Gastrocnemius medialis (tissue), 4 donors: ENCODE measurements at regions not wholly inside any gene's neighbourhood (a gene's known extent, or its start where the extent isn't known, plus 50 kb on each side); places are given as distances from the start of the nearest gene placed in this dataset.

Experiments
- ATAC-seq, 2 donors: fragments of 150-250 bp; one replicate each; pipeline ENCODE4 v1.9.1; 2016
- DNase-seq, 2 donors: peaks; one replicate each; pipeline ENCODE4 v3.0.0-alpha.2; 2019
- H3K27ac ChIP-seq, 4 donors: fragments of 200-600 bp; sonication (generic); 1 replicate in 1 of 4; 2 replicates in 3 of 4; pipeline ENCODE4 v1.5.1; 2016 to 2018; ENCODE audit warnings: mild to moderate bottlenecking in 2 of 4, moderate library complexity in 1 of 4
- H3K27me3 ChIP-seq, 3 donors: fragments of 200-600 bp; sonication (generic) in 2 of 3; 1 replicate in 1 of 3; 2 replicates in 2 of 3; pipeline versions ENCODE4 v1.5.1 to v1.6.0; 2016 to 2019; ENCODE audit warnings: mild to moderate bottlenecking in 1 of 3, moderate library complexity in 1 of 3
- H3K36me3 ChIP-seq, 2 donors: fragments of 200-600 bp; sonication (generic) in 1 of 2; one replicate each; pipeline ENCODE4 v1.5.1; 2017 to 2018
- H3K4me1 ChIP-seq, 2 donors: fragments of 200-600 bp; sonication (generic) in 1 of 2; one replicate each; pipeline ENCODE4 v1.5.1; 2016 to 2017; ENCODE audit warnings: mild to moderate bottlenecking in 2 of 2
- H3K4me3 ChIP-seq, 4 donors: fragments of 200-600 bp; sonication (generic) in 3 of 4; 1 replicate in 1 of 4; 2 replicates in 3 of 4; pipeline ENCODE4 v1.5.1; 2016 to 2019; ENCODE audit warnings: mild to moderate bottlenecking in 2 of 4
- H3K9me3 ChIP-seq, 3 donors: fragments of 200-600 bp; sonication (generic) in 2 of 3; 1 replicate in 1 of 3; 2 replicates in 2 of 3; pipeline ENCODE4 v1.5.1; 2016 to 2019
- CTCF ChIP-seq, 5 experiments: fragments of 450-650 bp in 3 of 5; fragments of 200-600 bp in 2 of 5; sonication (generic) in 2 of 5; IDR thresholded peaks in 4 of 5; conservative IDR thresholded peaks in 1 of 5; 1 replicate in 4 of 5; 2 replicates in 1 of 5; pipeline ENCODE4 v1.5.1; 2016 to 2019; ENCODE audit warnings: antibody characterized with exemption in 5 of 5, mild to moderate bottlenecking in 3 of 5, moderate library complexity in 3 of 5
- POLR2A ChIP-seq, 2 donors: fragments of 450-650 bp; IDR thresholded peaks; one replicate each; pipeline ENCODE4 v1.6.1; 2017; ENCODE audit warnings: antibody characterized with exemption in 2 of 2, mild to moderate bottlenecking in 2 of 2, moderate library complexity in 2 of 2
- in situ Hi-C, 4 donors: fragments of 200-750 bp; cut with MboI; loops; one replicate each; pipeline versions ENCODE4 v1.15.0 to v1.8.0; 2017; ENCODE audit warnings: low sequenced_read_pairs in 4 of 4
- intact Hi-C: fragments of 100-400 bp; cut with DNase I; formaldehyde crosslinking; loops from one replicate; pipeline ENCODE4 v1.15.1; 2023; ENCODE audit warnings: low total_unique reads

- no peak for TF ChIP-seq POLR2A (IDR thresholded peaks at IDR 0.05)
- TF ChIP-seq CTCF (IDR thresholded peaks at IDR 0.05 in 4 of 5, conservative IDR thresholded peaks at IDR 0.05 in 1 of 5): no peak
- Histone ChIP-seq H3K27me3 (peaks cover 0 to 22% (median 5%) of the 10 kb centered on the region in 3 donors), H3K4me3 (no peak overlapping the region), H3K36me3 (no peaks in the 10 kb centered on the region), H3K4me1 (no peaks in the 10 kb centered on the region), H3K27ac (no peak overlapping the region), H3K9me3 (no peaks in the 10 kb centered on the region)
- no peak for DNase-seq
- in situ Hi-C loops: no loop called here
- ATAC-seq: no peak
- intact Hi-C loops: no loop called here
These were observed 190.6 kb upstream of the SDK2 start for GRCh38 chr17:73834684-73835343.

- Histone ChIP-seq H3K4me1 (no peaks in the 10 kb centered on the region), H3K27ac (no peak overlapping the region), H3K9me3 (no peaks in the 10 kb centered on the region), H3K36me3 (no peaks in the 10 kb centered on the region), H3K27me3 (peaks cover 0 to 22% (median 5%) of the 10 kb centered on the region in 3 donors), H3K4me3 (no peak overlapping the region)
- ATAC-seq (no peak), DNase-seq (no peak)
- TF ChIP-seq CTCF (IDR thresholded peaks at IDR 0.05 in 4 of 5, conservative IDR thresholded peaks at IDR 0.05 in 1 of 5): no peak
- no peak for TF ChIP-seq POLR2A (IDR thresholded peaks at IDR 0.05)
- in situ Hi-C loops: no loop called here
- intact Hi-C loops: no loop called here
These were observed 191.4 kb upstream of the SDK2 start for GRCh38 chr17:73835605-73836004.

GRCh38 chr17:73838815-73839214, 194.6 kb upstream of the SDK2 start:
- H3K4me3 ChIP-seq: no peak overlapping the region
- no peak for ATAC-seq
- H3K36me3 ChIP-seq: no peaks in the 10 kb centered on the region
- DNase-seq: no peak
- H3K9me3 ChIP-seq: no peaks in the 10 kb centered on the region
- intact Hi-C loops: no loop called here
- no peak overlapping the region for H3K27ac ChIP-seq
- in situ Hi-C loops: no loop called here
- peaks cover 0 to 27% (median 5%) of the 10 kb centered on the region in 3 donors for H3K27me3 ChIP-seq
- TF ChIP-seq POLR2A (IDR thresholded peaks at IDR 0.05) (no peak), CTCF (IDR thresholded peaks at IDR 0.05 in 4 of 5, conservative IDR thresholded peaks at IDR 0.05 in 1 of 5) (no peak)
- H3K4me1 ChIP-seq: no peaks in the 10 kb centered on the region

GRCh38 chr17:73840829-73841228, 196.6 kb upstream of the SDK2 start:
- H3K27me3 ChIP-seq: peaks cover 0 to 12% (median 0%) of the 10 kb centered on the region in 3 donors
- ATAC-seq: no peak
- no peaks in the 10 kb centered on the region for H3K36me3 ChIP-seq
- H3K9me3 ChIP-seq: no peaks in the 10 kb centered on the region
- DNase-seq: no peak
- H3K4me1 ChIP-seq: no peaks in the 10 kb centered on the region
- no peak overlapping the region for H3K27ac ChIP-seq
- in situ Hi-C loops (no loop called here), intact Hi-C loops (no loop called here)
- H3K4me3 ChIP-seq: no peak overlapping the region
- TF ChIP-seq CTCF (IDR thresholded peaks at IDR 0.05 in 4 of 5, conservative IDR thresholded peaks at IDR 0.05 in 1 of 5) (no peak), POLR2A (IDR thresholded peaks at IDR 0.05) (no peak)
